NCI-H460 (cell line): ENCODE measurements at regions not wholly inside any gene's neighbourhood (a gene's known extent, or its start where the extent isn't known, plus 50 kb on each side); places are given as distances from the start of the nearest gene placed in this dataset.
"Not testable (repeated sequence)": the region's sequence is repeated elsewhere in the genome, so short reads cannot be mapped to it uniquely, and the experiment has no call there.

Experiments used
- DNase-seq: peaks from one replicate; pipeline ENCODE4 v3.0.0-alpha.2; 2016; ENCODE audit warnings: low read depth; ENCODE audit errors: extremely low read depth

DNA sequence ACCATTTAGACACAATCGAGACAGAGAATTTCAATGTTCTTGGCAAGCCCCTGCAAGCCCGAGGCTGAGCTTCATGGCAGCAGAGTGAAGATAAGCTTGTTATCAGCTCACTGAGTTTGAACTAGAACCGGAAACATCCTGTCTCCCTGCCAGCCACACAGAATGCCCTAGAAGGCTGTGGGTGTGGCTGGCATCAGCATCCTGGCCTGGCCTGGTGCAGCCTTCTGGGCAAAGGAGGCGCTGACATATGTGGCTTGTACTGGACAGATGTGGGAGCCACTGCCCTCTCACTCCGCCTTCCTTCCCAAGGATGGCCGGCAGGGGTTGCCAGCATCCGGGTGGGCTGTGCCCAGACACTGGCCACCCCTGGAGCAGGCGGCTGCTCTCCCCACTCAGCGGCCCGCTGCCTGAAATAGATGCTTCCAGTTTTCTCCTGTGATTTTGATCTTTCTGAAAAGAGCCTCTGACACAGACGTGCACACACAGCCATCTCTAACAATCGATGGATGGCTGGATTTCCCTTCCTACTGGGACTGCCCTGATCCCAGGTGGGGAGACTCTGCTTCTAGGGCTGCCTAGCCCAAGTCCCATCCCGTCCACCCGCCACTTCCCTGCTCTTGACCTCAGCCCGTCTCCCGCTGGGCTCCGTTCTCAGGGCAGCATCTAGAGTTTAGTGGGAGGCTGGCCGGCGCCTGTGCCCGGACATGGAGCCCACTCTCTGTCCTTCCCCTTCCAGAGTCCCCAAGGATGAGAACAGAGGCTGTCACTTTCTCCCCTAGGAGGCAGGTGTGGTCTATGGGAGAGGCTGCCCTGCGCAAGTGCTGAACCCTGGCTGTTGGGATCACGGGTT lies 149.7 kb downstream of the CTTN start:
- DNase-seq: no peak

DNA sequence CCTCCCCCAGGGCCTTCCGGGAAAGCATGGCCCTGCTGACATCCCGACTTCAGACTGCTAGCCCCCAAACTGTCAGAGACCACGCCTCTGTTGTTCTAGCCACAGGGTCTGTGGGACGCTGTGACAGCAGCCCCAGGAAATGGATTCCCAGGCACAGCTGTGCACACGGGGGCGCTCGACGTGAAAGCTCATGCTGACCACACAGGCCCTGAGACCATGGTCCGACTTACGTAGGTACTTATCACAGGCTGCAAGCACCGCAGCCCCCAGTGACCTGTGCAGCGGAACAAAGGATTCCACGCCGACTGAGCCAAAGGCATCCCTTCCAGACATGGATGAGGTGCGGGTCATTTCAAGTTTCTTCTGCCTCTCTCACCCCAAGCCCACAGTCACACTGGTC lies 150.6 kb downstream of the CTTN start:
- no peak for DNase-seq

GRCh38 chr11:70549386-70549785 lies 151.1 kb downstream of the CTTN start:
- DNase-seq: no peak

DNA sequence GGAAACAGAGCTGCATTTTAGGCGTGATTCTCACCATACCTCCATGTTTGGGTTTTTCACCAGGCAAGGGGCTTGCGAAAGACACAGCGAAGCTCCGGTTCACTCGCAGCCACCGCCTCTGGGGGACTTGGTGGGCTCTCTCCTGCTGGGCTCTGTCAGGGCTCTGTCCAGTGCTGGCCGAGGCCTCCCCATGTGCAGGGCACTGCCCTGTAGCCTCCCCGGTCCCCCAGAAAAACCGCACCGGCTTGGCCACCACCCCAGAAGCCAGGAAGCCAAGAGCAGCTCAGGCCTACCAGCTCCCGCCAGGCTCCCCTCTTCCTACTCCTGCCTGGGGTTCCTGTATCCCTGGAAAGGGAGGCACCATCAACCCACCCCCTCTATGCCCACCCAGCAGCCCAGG lies 151.5 kb downstream of the CTTN start:
- DNase-seq: no peak

DNA sequence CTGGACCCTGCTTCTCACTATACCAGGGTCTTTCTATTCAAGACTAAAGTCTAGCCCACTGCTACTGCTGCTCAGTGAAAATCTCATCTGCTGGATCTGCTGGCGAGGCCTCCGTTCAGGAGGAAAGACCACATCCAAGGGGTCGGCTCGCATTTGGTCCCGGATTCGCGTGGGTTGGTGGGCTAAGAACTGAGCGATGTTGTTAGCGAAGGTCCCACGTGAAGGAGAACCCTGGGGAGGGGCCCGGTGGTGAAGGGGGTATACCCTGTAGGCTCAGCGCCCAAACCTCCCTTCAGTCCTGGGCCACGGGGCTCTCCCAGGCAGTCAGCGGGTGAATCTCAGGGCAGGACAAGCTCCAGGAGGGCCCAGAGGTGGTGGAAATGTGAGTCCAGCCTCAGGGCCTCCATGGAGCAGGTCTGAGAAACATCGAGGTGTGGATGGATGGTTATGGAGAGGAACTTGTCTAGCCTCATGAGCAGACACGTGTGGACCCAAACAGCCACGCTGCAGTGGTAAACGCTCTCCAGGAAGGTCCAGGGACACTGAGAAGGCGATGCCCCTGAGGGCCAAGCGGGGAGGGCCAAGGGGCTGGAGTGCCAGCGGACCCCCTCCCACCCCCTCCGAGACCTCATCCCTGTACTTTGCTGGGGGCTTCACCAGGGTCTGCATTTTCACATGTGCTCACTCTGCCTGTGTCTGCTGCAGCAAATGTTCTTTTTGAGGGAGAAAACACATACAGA lies 152.3 kb downstream of the CTTN start:
- no peak for DNase-seq

GRCh38 chr11:70551351-70552166 lies 153.2 kb downstream of the CTTN start:
- no peak for DNase-seq

DNA sequence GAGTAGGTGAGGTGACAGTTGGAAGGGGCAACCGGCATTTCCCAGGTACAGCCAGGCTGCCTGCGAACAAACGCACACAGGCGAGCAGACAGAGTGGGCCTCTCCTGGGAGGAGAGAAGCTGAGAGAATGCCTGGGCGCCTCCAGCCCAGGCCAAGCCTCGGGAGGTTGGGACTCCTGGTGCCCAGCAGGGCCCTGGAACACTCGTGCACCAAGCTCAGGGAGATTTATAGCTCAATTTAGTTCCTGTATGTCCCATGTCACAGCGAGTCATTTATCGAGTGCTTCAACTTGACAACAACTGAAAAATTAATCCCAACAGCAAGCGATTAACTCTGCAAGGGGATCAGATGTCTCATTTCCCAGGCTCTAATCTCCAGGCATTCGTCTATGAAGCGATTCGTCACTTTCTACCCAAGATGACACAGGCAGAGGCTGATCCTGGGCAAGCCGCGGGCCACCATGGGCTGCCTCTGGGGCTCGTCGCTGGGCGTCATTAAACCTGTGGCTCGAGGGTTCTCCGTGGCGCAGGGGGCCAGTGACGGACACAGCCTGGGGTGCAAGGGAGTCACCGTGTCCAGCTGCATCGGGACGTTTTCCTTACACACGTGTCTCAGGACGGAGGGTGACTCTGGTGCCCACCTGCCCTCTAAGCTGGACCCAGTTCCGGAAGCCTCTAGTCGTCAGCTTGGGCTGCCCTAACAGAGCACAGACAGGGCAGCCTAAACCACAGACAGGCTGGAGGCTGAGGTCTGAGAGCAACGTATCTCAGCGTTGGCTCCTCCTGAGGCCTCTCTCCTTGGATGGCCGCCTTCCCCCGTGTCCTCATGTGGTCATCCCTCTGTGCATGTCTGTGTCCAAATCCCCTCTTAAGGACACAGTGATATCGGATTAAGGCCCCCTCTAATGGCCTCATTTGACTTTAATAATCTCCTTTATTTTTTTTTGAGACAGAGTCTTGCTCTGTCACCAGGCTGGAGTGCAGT lies 154.1 kb downstream of the CTTN start:
- DNase-seq: no peak

- no peak for DNase-seq
These were observed 156.7 kb downstream of the CTTN start for GRCh38 chr11:70555078-70555477.

- DNase-seq: no peak
These were observed 158.8 kb downstream of the CTTN start for GRCh38 chr11:70556884-70557741.

DNA sequence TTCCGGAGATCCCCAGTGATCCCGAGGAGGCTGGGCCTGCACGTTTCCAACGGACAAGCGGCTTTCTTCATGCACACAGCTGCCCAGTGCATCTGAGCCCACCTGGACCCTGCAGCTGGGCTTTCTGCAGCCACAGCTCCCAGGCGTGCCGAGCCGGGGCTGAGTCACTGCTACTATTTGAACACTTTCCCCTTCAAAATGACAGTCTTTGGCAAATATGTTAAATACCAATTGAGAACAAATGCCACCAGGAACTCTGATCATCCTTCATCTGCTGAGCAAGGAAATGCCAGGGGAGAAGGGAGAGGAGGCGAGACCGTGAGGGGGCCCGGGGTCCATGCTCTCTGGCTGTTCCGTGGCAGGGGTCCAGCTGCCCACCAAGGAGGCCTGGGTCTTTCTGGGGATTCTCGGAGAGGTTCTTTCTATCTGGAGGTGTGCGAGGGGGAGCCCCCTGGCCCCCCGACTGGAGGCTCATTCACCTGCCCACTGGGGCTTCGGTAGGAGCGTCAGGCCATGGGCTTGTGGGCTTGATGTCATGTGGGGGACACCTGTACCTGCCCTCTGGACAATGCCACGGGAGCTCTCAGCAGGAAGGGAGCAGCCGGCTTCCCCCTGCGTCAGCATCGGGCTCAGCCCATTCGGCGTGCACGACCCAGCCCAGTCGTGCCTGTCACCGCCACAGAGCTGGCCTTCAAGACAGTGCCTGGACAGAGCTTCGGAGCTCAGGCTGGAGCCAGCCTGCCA lies 159.6 kb downstream of the CTTN start:
- no peak for DNase-seq

GRCh38 chr11:70558681-70559080 lies 160.4 kb downstream of the CTTN start:
- no peak for DNase-seq

GRCh38 chr11:70559516-70559915 lies 161.2 kb downstream of the CTTN start:
- DNase-seq: no peak

DNA sequence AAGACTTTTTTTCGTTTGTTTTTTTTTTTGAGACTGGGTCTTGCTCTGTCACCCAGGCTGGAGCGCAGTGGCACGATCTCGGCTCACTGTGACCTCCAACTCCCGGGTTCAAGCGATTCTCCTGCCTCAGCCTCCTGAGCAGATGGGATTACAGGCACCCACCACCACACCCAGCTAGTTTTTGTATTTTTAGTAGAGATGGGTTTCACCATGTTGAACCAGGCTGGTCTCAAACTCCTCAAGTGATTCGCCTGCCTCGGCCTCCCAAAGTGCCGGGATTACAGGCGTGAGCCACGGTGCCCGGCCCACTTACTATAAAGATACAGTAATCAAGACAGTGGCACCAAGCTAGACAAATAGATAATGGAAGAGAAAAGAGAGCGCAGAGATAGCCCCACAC lies 162.3 kb downstream of the CTTN start:
- not testable (repeated sequence) for DNase-seq

- no peak for DNase-seq
These were observed 168.6 kb downstream of the CTTN start for GRCh38 chr11:70566768-70567530.

GRCh38 chr11:70567680-70568034 lies 169.3 kb downstream of the CTTN start:
- no peak for DNase-seq

DNA sequence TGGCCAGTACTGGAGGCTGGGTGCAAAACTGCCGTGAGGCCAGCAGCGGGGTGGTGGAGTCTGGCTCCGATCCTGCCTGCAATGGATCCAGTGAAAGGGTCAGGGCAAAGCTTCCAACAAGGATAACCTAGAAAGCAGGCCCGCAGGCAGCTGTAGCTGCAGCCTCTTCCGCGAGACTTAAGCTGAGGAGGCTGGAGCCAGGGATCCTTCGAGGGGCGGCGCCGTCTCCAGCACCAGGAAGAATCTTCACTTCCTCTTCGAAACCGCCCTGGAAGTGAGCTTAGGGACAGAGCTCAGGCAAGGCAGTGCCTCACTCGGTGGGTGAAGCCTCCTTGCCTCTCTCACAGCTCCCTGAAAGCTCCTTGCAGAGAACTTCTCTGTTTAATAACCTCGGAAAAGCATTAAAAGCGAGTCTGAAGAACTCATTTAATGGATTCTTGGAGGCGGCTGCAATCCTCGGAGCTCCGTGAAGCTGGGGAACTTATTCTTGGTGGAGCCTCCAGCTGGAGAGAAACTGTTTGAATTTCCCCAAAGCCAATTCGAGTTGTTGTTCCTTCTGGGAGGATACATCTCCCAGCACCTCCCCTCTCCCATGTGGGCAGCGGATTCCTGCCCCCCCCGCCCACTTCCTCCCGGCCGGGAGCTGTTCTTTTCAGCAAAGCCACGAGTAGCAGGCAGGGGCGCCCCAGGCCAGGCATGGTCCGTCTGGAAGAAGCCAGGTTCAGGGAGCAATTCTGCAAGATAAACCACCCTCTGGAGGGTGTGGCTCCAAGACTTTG lies 169.9 kb downstream of the CTTN start:
- DNase-seq: no peak
